ENCODE measurements at regions not wholly inside any gene's neighbourhood (a gene's known extent, or its start where the extent isn't known, plus 50 kb on each side); places are given as distances from the start of the nearest gene placed in this dataset.

GRCh38 chr6:141165002-141165665 is 967.6 kb upstream of the GJE1 start:
- no peak for DNase-seq (ENCODE audit: low read depth)

DNA sequence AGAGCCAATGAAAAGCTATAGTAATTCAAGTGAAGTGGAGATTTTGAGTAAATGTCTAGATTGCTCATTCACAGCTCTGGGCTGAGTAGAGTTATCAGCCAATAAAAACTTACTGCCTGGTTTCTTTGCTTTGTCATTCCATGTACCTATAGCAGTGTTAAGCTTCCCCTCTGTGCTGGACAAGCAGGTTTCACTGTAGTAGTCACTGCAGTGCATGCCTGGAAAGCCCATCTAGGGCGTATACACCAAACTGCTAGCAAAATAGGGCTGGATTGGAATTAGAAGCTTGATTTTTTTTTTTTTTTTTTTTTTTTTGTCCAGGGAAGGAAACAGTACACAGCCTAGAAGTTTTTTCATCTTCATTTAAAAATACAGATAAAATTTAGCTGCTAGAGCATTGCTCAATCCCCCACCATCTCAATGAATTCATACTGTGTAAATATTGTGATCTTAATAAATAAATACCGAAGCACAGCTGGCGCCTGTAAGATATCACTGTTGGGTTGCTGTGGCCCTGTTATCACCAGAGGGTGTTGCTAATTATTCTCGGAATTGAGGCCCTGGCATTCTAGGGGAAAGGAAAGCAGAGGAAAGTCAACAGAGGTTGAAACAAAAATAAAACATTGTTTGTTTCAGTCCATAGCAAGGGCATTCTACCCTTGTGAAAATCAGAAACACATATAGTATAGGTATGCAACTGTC is 968.5 kb upstream of the GJE1 start:
- DNase-seq (ENCODE audit: low read depth), result no peak

GRCh38 chr6:141163107-141163506 is 969.6 kb upstream of the GJE1 start:
- DNase-seq (ENCODE audit: low read depth), result no peak

DNA sequence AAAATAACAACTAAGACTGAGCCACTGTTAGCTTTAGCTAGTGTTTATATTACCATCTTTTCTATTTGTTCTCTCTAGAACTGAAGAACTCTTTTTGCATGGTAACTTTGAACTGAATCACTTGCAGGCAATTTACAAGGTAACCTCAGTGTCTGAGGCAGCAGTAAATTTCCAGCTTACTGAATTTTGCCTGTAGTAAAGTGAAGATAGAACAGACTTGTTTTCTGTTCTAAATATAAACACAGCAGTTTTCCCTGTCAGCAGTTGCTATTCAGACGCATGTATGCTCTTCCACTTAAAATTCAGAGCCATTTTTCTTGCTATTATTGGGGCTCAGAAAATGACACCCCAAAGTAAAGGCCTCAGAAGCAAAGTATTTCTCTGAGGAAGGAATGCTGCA is 974.0 kb upstream of the GJE1 start:
- no peak for DNase-seq (ENCODE audit: low read depth)

- DNase-seq (ENCODE audit: low read depth), result no peak
Measured at GRCh38 chr6:141153563-141153962, 979.2 kb upstream of the GJE1 start.

- DNase-seq (ENCODE audit: low read depth), result no peak
Measured at GRCh38 chr6:141152951-141153350, 979.8 kb upstream of the GJE1 start.

GRCh38 chr6:141151710-141152417 is 980.9 kb upstream of the GJE1 start:
- no peak for DNase-seq (ENCODE audit: low read depth)

- no peak for DNase-seq (ENCODE audit: low read depth)
Measured at GRCh38 chr6:141141870-141142269, 990.9 kb upstream of the GJE1 start.

DNA sequence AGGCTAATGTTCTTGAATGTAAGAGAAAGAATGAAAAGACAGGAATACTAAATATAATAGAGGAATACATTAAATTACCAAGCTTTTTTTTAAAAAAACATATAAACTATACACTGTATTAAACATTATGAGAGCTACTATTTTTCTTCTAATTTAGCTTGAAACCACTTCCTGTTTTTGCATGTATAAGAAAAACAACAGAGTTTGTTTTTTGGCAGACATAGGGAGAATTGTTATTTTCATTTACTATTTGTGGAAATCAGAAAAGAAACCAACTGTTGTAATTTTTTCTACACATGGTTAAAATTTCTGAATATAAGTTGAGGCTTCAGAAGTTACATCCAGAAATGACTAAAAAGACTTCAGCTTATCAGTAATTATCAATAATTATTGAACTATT is 991.8 kb upstream of the GJE1 start:
- no peak for DNase-seq (ENCODE audit: low read depth)

GRCh38 chr6:141139461-141139860 is 993.3 kb upstream of the GJE1 start:
- DNase-seq (ENCODE audit: low read depth), result no peak

DNA sequence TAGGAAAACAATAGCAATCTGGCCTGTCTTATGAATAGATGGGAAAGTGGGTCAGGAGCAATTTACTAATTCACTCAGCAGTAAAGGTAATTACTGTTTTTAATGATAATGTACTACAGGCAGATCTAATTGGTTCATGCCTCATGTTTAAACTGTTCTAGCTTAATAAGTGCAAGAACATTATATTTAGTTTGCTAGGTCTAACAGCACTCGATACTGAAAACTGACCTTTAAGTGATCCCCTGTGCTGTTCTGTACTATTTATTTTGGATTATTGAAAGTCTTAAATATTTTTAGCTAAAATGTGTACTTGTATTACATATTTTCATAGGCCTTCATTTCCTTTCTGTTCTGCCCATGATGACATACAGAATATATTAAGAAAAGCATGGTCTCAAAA is 998.0 kb upstream of the GJE1 start:
- DNase-seq (ENCODE audit: low read depth), result no peak

DNA sequence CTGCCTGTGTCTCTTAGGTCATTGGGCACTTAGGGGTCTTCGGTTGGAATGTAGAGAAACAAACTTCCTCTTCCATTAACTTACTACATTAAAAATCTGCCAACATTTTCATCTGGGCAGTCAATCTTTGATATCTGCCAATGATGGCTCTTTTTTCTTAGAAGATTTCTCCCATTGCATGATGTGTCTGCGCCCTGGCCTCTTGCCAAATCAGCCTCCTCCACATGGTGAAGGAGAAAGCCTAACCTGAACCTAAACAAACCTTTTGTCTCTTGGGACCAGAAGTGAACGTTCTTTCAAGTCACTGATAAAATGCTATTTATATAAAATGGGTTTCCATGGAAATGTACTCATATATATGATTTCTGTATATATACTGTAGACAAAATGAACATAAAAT is 998.9 kb upstream of the GJE1 start:
- DNase-seq (ENCODE audit: low read depth), result no peak

DNA sequence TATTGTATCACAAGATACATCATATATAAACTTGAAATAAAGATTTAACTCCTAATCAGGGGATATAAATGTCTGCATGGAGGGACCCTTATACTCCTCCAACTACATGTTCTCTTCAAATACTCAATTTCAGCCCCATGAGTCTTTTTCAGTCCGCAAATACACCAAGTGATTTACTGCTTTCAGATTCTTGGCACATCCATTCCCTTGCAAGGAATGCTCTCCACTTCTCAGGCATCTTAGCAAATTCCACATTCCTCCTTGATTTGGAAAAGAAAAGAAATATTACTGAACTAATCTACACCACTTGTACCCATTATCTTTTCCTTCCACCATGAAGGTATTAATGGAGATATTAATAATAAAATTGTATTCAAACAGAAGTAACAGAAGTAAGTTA is 999.4 kb upstream of the GJE1 start:
- DNase-seq (ENCODE audit: low read depth), result no peak

DNA sequence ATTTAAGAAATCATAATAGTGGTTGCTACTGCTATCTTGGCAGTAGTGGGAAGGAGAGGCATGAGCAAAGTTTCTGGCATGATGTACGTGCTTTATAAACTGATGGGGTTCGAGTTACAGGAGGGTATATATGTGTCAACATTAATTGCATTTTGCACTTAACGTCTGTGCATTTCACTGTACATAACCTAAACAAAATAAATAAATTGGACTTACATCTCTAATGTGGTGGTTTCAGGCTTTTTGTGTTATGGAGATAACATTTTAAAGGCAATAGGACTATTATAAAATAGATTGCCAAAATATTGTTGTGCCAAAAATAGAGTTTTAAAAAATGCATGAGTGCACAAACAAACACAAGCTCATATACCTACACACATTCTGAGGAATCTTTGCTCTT is 1001.1 kb upstream of the GJE1 start:
- no peak for DNase-seq (ENCODE audit: low read depth)

GRCh38 chr6:141123497-141123896 is 1009.2 kb upstream of the GJE1 start:
- no peak for DNase-seq (ENCODE audit: low read depth)

DNA sequence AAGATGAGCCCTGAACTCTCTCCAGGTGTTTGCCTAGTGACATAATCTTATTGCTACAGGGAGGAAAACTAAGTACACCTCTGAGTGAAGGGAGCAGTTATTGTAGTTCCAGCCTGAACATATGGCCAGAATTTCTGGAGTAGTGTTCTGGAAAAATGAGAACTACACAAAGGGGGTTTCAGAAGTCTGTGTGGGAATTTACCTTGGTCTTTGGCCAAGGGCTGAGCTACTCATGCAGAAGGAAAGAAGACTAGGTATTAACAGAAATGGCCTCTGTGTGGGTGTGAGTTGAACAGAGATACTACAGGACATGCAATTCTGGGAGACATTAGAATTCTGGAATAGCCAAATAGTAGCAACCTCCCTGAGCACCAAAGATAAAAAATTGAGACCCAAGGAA is 1009.7 kb upstream of the GJE1 start:
- no peak for DNase-seq (ENCODE audit: low read depth)

DNA sequence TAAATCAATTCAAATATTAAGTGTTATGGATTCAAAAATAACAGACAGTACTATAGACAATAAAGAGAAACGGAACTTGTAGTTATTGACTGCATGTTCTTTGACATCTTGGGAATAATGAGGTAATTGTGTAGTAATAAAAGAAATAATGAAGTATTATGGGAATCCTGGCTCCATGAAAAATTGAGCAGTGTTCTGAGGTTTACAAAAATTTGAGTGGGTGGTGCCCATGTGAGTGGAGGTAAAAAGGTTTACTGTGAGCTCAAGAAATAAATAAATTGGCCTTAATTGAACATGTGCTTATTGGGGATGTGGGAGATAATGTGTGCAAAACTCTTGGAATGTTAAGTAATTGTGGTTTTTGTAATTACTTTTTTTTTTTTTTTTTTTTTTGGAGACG is 1013.7 kb upstream of the GJE1 start:
- no peak for DNase-seq (ENCODE audit: low read depth)

DNA sequence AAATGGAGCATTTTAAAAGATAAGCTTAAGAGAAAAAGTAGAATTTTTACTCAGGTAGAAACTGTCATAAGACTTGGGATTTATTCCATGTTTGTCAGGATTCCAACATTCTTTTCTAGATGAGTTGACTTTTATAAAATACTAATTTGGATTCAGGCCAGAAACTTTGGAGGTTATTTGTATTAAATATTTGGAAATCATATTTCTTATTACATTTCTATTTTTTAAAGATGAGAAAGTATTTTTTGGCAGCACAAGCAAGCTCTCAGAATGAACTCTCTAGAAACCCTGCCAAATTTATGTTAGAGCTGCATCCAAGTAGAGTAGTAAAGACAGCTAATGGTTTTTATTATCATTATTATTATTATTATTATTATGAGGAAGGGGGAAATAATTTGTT is 1014.9 kb upstream of the GJE1 start:
- peak; percentile 46 for DNase-seq (ENCODE audit: low read depth)

GRCh38 chr6:141110481-141110880 is 1022.2 kb upstream of the GJE1 start:
- peak; percentile 26 for DNase-seq (ENCODE audit: low read depth)

DNA sequence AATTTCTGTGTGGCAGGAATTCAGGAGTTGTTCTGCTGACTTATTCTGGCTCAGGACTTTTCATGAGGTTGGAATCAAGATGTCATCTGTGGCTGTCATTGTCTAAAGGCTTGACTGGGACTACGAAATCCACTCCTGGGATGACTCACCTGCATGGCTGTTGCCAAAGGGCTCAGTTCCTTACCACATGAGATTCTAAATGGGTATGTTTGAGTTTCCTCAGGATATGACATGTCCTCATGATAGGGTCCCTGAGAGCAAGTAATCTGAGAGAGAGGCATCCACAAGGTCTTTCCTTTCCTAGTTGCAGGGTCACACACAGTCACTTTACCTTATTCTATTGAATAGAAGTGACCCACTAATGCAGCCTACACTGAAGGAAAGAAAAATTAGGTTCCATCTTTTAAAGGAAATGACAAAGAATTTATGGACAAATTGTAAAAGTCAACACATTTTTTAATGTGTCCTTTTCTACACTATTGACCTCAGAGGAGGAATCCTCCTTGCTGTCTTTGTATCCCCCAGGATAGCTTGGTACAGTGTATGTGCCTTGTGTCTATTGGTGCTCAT is 1025.0 kb upstream of the GJE1 start:
- DNase-seq (ENCODE audit: low read depth), result no peak

- no peak for DNase-seq (ENCODE audit: low read depth)
Measured at GRCh38 chr6:141105481-141105880, 1027.2 kb upstream of the GJE1 start.

GRCh38 chr6:141103246-141103645 is 1029.5 kb upstream of the GJE1 start:
- no peak for DNase-seq (ENCODE audit: low read depth)

DNA sequence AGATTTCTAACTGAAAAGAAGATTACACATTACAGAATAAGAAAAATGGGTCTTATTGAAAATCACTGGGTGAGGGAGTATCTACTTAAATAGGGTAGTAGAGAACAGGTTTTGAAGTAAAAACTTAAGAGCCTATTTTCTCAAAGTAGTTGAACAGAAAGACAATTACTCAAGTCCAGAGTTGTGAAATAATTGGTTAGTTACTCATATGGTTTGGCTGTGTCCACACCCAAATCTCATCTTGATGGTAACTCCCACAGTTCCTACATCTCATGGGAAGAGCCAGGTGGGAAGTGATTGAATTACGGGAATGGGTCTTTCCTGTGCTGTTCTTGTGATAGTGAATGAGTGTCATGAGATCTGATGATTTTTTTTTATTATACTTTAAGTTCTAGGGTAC is 1035.3 kb upstream of the GJE1 start:
- DNase-seq (ENCODE audit: low read depth), result no peak

Measured in forelimb muscle (tissue), 1 donor.